Neuronal stem cell (in vitro differentiated cells): ENCODE measurements at regions not wholly inside any gene's neighbourhood (a gene's known extent, or its start where the extent isn't known, plus 50 kb on each side); places are given as distances from the start of the nearest gene placed in this dataset.

Experiments
- DNase-seq: peaks from one replicate; pipeline ENCODE4 v3.0.0-alpha.2; 2013; ENCODE audit warnings: low spot score
- H2AFZ ChIP-seq: one replicate; pipeline ENCODE4 v1.6.1; 2013; ENCODE audit warnings: mild to moderate bottlenecking, low read length, inconsistent platforms
- H2AK5ac ChIP-seq: 2 replicates; pipeline ENCODE4 v1.6.1; 2013; ENCODE audit warnings: low read depth, mild to moderate bottlenecking, inconsistent platforms, low read length, moderate library complexity, mixed read lengths
- H2BK120ac ChIP-seq: 2 replicates; pipeline ENCODE4 v1.6.1; 2013; ENCODE audit warnings: low read depth, mild to moderate bottlenecking, inconsistent platforms, low read length, moderate library complexity, mixed read lengths
- H2BK12ac ChIP-seq: one replicate; pipeline ENCODE4 v1.6.1; 2013; ENCODE audit warnings: low read length, inconsistent platforms
- H2BK15ac ChIP-seq: 2 replicates; pipeline ENCODE4 v1.6.1; 2013; ENCODE audit warnings: mild to moderate bottlenecking, low read length, inconsistent platforms, mixed read lengths
- H2BK5ac ChIP-seq: one replicate; pipeline ENCODE4 v1.6.1; 2013; ENCODE audit warnings: inconsistent platforms, mild to moderate bottlenecking, low read length, moderate library complexity
- H3K14ac ChIP-seq: one replicate; pipeline ENCODE4 v1.6.1; 2013; ENCODE audit warnings: low read length, inconsistent platforms
- H3K18ac ChIP-seq: 2 replicates; pipeline ENCODE4 v1.6.1; 2013; ENCODE audit warnings: low read length, inconsistent platforms
- H3K23ac ChIP-seq: 2 replicates; pipeline ENCODE4 v1.6.1; 2013; ENCODE audit warnings: low read depth, mild to moderate bottlenecking, mixed read lengths, low read length, inconsistent platforms; ENCODE audit not compliant: poor library complexity
- H3K27ac ChIP-seq: replicated peaks from 3 replicates; pipeline ENCODE4 v1.5.1; 2013; ENCODE audit warnings: low read length, inconsistent platforms
- H3K27me3 ChIP-seq, 3 experiments: 2 replicates each; pipeline ENCODE4 v1.6.1; 2013; ENCODE audit warnings: low read length in 3 of 3, mild to moderate bottlenecking in 2 of 3, inconsistent platforms in 1 of 3, low read depth in 1 of 3, mixed read lengths in 1 of 3, moderate library complexity in 1 of 3; ENCODE audit not compliant: control insufficient read depth in 3 of 3, insufficient read depth in 3 of 3
- H3K36me3 ChIP-seq, 2 donors: replicated peaks in 1 of 2; 2 replicates each; pipeline ENCODE4 v1.6.1; 2013; ENCODE audit warnings: low read length in 2 of 2; ENCODE audit not compliant: control insufficient read depth in 2 of 2, insufficient read depth in 2 of 2
- H3K4ac ChIP-seq: 2 replicates; pipeline ENCODE4 v1.6.1; 2013; ENCODE audit warnings: inconsistent platforms, mild to moderate bottlenecking, low read length, moderate library complexity
- H3K4me1 ChIP-seq, 2 donors: 1 replicate in 1 of 2; 2 replicates in 1 of 2; pipeline ENCODE4 v1.6.1; 2013; ENCODE audit warnings: low read length in 2 of 2, low read depth in 1 of 2; ENCODE audit not compliant: control insufficient read depth in 2 of 2, insufficient read depth in 1 of 2
- H3K4me2 ChIP-seq: one replicate; pipeline ENCODE4 v1.6.1; 2013; ENCODE audit warnings: mild to moderate bottlenecking, low read length, inconsistent platforms; ENCODE audit not compliant: insufficient read depth, poor library complexity, severe bottlenecking
- H3K4me3 ChIP-seq, 2 donors: 2 replicates each; pipeline ENCODE4 v1.5.1; 2013; ENCODE audit warnings: low read length in 2 of 2, mild to moderate bottlenecking in 2 of 2, inconsistent platforms in 1 of 2, moderate library complexity in 1 of 2
- H3K79me1 ChIP-seq: one replicate; pipeline ENCODE4 v1.6.1; 2013; ENCODE audit warnings: low read depth, mild to moderate bottlenecking, inconsistent platforms, low read length, moderate library complexity
- H3K9ac ChIP-seq: one replicate; pipeline ENCODE4 v1.6.1; 2013; ENCODE audit warnings: mild to moderate bottlenecking, low read depth, low read length, inconsistent platforms; ENCODE audit not compliant: poor library complexity
- H3K9me3 ChIP-seq, 2 donors: replicated peaks in 1 of 2; 2 replicates each; pipeline versions ENCODE3 to v1.6.1; 2013; ENCODE audit warnings: low read length in 2 of 2, mild to moderate bottlenecking in 2 of 2, inconsistent platforms in 1 of 2, low read depth in 1 of 2, mixed read lengths in 1 of 2, moderate library complexity in 1 of 2; ENCODE audit not compliant: control insufficient read depth in 2 of 2, insufficient read depth in 1 of 2
- H4K8ac ChIP-seq: one replicate; pipeline ENCODE4 v1.6.1; 2013; ENCODE audit warnings: low read depth, mild to moderate bottlenecking, inconsistent platforms, low read length, moderate library complexity
- H4K91ac ChIP-seq: one replicate; pipeline ENCODE4 v1.6.1; 2013; ENCODE audit warnings: low read length, low read depth, mild to moderate bottlenecking, inconsistent platforms; ENCODE audit not compliant: poor library complexity
- WGBS, 2 donors: extraction: QIAGEN DNeasy Blood & Tissue Kit; methylation state at CpG; one replicate each; pipeline ENCODE4 v1.1.7; 2013; ENCODE audit warnings: missing lambda C conversion rate in 2 of 2, mixed read lengths in 1 of 2; ENCODE audit not compliant: insufficient read length in 2 of 2, insufficient replicate concordance in 1 of 2; ENCODE audit errors: extremely low coverage in 2 of 2; 5-methylcytosine and 5-hydroxymethylcytosine counted together

DNA sequence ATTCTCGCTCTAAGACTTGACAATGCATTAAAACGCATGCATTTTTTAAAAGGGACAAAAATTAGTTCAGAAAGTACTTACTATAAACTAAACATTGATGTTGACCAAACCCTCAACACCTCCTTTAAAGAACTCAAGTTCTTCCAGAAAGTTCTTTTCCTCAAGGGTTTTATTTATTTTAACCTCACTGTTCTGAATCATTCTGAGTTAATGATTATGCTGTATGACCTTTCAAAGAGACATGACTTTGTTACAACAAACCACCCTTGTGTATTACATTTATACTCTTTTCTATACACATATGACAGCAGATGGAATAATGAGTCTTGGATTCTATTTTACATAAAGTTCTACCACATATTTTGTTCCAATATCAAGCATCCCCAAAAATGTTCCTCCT lies 139.8 kb upstream of the CCDC150 start:
- peaks cover 2 to 14% of the 10 kb centered on the region in 2 donors for H3K9me3 ChIP-seq
- H3K14ac ChIP-seq: no peak overlapping the region
- H3K27me3 ChIP-seq: no peaks in the 10 kb centered on the region
- no peak overlapping the region for H2BK12ac ChIP-seq
- H4K8ac ChIP-seq: no peak overlapping the region
- no peak overlapping the region for H2AFZ ChIP-seq
- H3K79me1 ChIP-seq: no peaks in the 10 kb centered on the region
- H3K4me3 ChIP-seq: no peak overlapping the region
- H3K4me1 ChIP-seq: peaks cover 0 to 2% of the 10 kb centered on the region in 2 donors
- no peaks in the 10 kb centered on the region for H3K36me3 ChIP-seq
- no peak overlapping the region for H4K91ac ChIP-seq
- no peak overlapping the region for H3K23ac ChIP-seq
- H3K4ac ChIP-seq: no peak overlapping the region
- no peak overlapping the region for H2AK5ac ChIP-seq
- DNase-seq: no peak
- no peak overlapping the region for H2BK15ac ChIP-seq
- H3K27ac ChIP-seq: no peak overlapping the region
- no peak overlapping the region for H2BK120ac ChIP-seq
- H2BK5ac ChIP-seq: no peak overlapping the region
- H3K18ac ChIP-seq: no peak overlapping the region
- WGBS, 2 donors: no CpG with 5 or more reads among the region's 2 CpGs
- no peak overlapping the region for H3K9ac ChIP-seq
- H3K4me2 ChIP-seq: no peak overlapping the region

DNA sequence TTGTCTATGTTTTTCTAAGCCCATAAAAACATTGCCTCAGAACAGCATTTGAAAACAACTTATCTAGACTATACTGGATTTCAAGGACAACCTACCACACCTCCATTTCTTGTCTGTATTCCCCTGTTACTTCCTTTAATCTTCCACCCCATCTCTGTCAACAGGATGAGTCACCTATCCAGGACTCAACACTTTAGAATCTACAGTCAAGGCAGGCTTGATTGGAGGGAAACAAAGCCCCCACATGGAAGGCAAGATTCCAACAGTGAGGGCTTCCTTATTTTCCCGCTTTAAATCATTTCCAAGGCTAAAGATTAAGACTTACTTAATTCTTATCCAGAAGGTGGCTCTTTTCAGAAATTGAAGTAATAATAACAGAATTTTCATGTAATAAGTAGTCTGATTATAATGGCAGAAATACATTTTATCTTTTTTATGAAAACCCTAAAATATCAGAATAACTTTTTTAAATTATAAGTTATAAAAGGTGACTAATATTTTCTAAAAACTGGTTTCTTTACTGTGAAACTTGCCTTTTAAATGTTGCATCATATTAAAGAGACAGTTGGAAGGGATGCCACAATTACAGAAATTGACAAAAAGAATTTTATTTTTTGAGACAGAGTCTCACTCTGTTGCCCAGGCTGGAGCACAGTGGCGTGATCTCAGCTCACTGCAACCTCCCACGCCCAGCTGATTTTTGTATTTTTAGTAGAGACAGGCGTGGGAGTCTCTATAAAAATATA lies 138.7 kb upstream of the CCDC150 start:
- no peak overlapping the region for H2BK15ac ChIP-seq
- no peak overlapping the region for H4K91ac ChIP-seq
- no peak overlapping the region for H4K8ac ChIP-seq
- no peak overlapping the region for H2AFZ ChIP-seq
- no peak overlapping the region for H2BK120ac ChIP-seq
- no peak overlapping the region for H3K27ac ChIP-seq
- WGBS, 2 donors: no CpG with 5 or more reads among the region's 4 CpGs
- H2BK12ac ChIP-seq: no peak overlapping the region
- no peak overlapping the region for H3K4ac ChIP-seq
- no peak overlapping the region for H3K4me2 ChIP-seq
- no peak for DNase-seq
- H3K18ac ChIP-seq: no peak overlapping the region
- H2AK5ac ChIP-seq: no peak overlapping the region
- H3K14ac ChIP-seq: no peak overlapping the region
- H3K27me3 ChIP-seq: no peaks in the 10 kb centered on the region
- no peak overlapping the region for H2BK5ac ChIP-seq
- H3K9me3 ChIP-seq: peaks cover 2 to 14% of the 10 kb centered on the region in 2 donors
- H3K79me1 ChIP-seq: no peaks in the 10 kb centered on the region
- H3K36me3 ChIP-seq: no peaks in the 10 kb centered on the region
- peaks cover 0 to 2% of the 10 kb centered on the region in 2 donors for H3K4me1 ChIP-seq
- no peak overlapping the region for H3K9ac ChIP-seq
- H3K4me3 ChIP-seq: no peak overlapping the region
- H3K23ac ChIP-seq: no peak overlapping the region

DNA sequence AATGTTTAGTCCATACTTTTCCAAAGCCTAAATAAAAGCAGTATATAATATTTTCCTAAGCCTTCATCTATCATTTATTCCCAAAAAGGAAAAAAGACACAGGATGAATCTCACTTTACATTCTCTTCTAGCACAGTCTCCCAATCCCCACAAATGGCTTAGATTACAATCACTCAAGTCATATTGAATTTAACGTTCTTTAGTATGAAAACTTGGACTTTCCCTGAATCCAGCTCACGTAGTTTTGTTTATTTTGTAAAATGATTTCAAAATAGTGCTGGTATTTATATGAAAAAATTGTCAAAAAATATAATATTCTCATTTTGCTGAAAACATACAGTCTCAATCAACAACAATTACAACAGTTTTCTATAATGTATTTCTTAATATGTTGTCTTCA lies 137.7 kb upstream of the CCDC150 start:
- no peak overlapping the region for H2BK5ac ChIP-seq
- no peak overlapping the region for H4K91ac ChIP-seq
- H3K23ac ChIP-seq: no peak overlapping the region
- no peak overlapping the region for H3K4ac ChIP-seq
- H3K9ac ChIP-seq: no peak overlapping the region
- DNase-seq: no peak
- H3K14ac ChIP-seq: no peak overlapping the region
- WGBS, 2 donors: no CpG with 5 or more reads among the region's 2 CpGs
- H3K27me3 ChIP-seq: no peaks in the 10 kb centered on the region
- H2BK15ac ChIP-seq: no peak overlapping the region
- H3K27ac ChIP-seq: no peak overlapping the region
- H2BK120ac ChIP-seq: no peak overlapping the region
- H4K8ac ChIP-seq: no peak overlapping the region
- H3K18ac ChIP-seq: no peak overlapping the region
- H3K9me3 ChIP-seq: peaks cover 2 to 14% of the 10 kb centered on the region in 2 donors
- no peaks in the 10 kb centered on the region for H3K79me1 ChIP-seq
- no peak overlapping the region for H3K4me3 ChIP-seq
- H3K4me1 ChIP-seq: peaks cover 0 to 2% of the 10 kb centered on the region in 2 donors
- no peak overlapping the region for H3K4me2 ChIP-seq
- no peak overlapping the region for H2AK5ac ChIP-seq
- H2BK12ac ChIP-seq: no peak overlapping the region
- H2AFZ ChIP-seq: no peak overlapping the region
- no peaks in the 10 kb centered on the region for H3K36me3 ChIP-seq

DNA sequence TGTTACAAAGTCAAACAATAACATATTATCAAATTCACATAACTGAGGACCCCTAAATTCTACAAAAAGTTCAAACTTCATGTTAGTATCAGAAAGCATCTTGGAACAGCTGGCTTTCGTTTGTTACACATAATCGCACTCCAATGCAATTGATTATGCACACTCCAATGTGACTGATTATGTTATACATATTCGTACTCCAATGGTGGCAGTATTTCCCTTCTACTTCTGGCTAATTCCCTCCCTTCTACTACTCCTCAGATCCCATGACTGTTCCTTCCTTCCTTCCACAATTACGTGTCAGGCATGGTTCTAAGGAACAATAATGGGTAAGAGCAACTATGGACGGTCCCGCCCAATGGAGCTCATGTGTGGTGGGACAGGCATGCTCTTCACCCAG lies 137.1 kb upstream of the CCDC150 start:
- Histone ChIP-seq H3K9ac (no peak overlapping the region), H2AFZ (no peak overlapping the region)
- no CpG with 5 or more reads among the region's 6 CpGs for WGBS, 2 donors

More for the DNA sequence above, 137.1 kb upstream of the CCDC150 start:
- Histone ChIP-seq H4K8ac (no peak overlapping the region), H3K18ac (no peak overlapping the region), H3K9me3 (peaks cover 2 to 14% of the 10 kb centered on the region in 2 donors), H3K36me3 (no peaks in the 10 kb centered on the region), H3K4me1 (peaks cover 0 to 2% of the 10 kb centered on the region in 2 donors), H3K14ac (no peak overlapping the region), H2BK120ac (no peak overlapping the region), H3K4ac (no peak overlapping the region), H2BK15ac (no peak overlapping the region), H3K79me1 (no peaks in the 10 kb centered on the region), H3K4me3 (no peak overlapping the region), H2BK12ac (no peak overlapping the region), H3K27ac (no peak overlapping the region), H4K91ac (no peak overlapping the region), H3K23ac (no peak overlapping the region), H2BK5ac (no peak overlapping the region), H3K4me2 (no peak overlapping the region), H3K27me3 (no peaks in the 10 kb centered on the region), H2AK5ac (no peak overlapping the region)
- DNase-seq: no peak
